SIG-M5 treated with dmso at 0.1 percent for 504 hours (cell line): ENCODE measurements at regions not wholly inside any gene's neighbourhood (a gene's known extent, or its start where the extent isn't known, plus 50 kb on each side); places are given as distances from the start of the nearest gene placed in this dataset.

Experiments
- DNase-seq: peaks from one replicate; lab custom pipeline; 2025; ENCODE audit not compliant: unreplicated experiment; lab: John Stamatoyannopoulos, UW

DNA sequence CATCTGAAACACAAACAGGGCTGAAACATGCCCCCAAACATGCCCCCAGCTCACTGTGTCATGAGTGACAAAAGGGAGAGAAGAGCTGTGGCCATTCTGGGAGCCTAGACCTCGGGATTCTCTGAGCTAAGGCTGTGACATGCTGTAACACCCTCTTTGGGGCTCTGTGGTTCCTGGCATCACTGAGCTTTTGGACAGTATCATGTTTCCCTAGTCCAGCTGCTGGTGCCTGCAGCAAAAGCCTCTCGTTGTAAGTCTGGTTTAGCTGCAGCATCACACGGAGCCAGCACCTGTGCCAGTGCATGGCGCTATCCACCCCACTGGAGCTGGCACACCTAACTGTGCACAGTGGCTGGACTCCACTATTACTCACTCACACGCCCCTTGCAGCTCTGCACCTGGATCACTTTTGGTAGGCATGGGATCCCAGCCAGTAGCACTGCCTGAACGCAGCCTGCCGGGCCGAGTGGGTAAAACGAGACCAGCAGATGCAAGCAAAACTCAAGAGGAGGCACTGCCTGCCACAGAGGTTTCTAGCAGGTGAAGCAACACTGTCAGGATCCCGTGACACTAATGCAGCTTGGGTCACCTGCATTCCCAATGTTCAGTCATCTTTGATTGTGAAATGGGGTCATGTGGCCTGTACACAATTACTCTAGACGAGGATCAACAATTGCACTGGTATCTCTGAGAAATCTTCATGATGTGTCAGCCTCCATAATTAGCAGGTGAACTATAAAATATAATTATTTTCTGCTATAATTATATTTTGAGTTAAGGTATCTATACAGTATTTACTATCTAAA lies 547.2 kb downstream of the ZNF804A start:
- DNase-seq, result no peak

DNA sequence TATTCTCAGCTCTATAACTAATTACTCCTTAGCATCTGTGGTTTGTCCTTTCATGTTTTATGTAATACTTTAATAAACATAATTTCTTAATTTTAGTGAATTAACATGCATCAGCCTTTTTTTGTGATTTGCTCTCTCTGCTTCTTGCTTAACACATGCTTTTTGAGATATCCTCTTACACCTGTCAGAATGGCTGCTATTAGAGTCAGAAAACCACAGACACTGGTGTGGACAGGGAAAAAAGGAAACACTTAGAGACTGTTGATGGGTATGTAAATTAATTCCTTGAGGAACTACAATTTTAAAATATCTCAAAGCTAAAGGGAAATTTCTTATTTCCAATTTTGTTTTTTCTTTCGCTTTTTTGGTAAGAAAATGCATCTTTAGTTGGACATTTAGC lies 549.0 kb downstream of the ZNF804A start:
- DNase-seq, result no peak

DNA sequence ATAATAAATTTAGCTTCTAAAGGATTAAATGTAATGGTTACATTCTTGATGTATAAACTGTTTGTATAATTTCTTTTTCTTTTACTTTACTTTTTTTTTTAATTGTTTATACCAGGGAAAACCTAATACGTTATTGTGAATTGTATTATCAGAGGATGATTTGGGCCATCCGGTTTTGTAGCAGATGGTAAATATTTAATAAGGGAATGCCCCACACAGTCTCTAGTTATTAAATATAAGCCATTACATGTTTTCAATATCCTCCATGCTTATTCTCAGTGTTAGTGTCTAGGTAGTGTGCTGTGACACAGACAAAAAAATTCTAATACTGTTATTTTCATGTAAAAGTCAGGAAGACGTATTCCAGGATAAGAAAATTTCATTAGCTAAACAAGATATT lies 553.9 kb downstream of the ZNF804A start:
- DNase-seq, result no peak

GRCh38 chr2:185161701-185162100 lies 563.4 kb downstream of the ZNF804A start:
- peak; percentile 14 for DNase-seq

DNA sequence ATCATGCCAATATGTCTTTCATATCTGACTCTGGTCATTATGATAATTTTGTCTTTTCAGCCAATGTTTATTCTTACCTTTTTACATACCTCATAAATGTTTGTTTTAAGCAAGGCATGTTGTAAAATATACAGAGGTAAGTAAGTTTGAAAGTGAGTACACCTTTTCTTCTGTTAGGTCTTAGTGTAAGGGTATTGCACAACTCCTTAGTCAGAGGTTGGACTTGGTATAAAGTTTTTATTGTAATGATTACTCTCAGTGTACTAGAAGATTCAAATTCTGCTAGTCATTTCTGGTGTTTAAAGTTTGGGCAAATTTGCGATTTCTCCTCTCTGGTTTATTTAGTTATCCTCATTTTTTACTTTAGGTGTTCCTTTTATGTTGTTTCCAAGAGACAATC lies 564.3 kb upstream of the FSIP2 start:
- DNase-seq, result no peak

GRCh38 chr2:185179743-185180142 lies 558.9 kb upstream of the FSIP2 start:
- DNase-seq, result no peak

DNA sequence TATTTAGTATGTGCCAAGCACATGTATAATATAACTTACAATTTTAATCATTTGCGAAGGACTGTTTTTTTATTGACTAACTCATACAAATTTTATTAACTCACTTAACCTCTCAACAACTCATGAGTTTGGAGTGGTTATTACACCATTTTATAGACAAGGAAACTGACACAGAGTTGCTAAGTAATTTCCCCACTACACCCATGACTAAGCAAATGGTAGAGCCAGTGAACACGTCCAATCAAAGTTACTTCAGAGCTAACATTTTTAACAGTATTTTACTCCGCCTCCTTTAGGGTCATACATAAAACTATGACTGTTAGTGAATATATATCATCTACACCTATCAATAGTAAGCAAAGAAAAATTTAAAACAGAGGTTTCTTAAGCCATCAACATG lies 556.7 kb upstream of the FSIP2 start:
- no peak for DNase-seq

- no peak for DNase-seq
Measured at GRCh38 chr2:185185044-185185443, 553.6 kb upstream of the FSIP2 start.

DNA sequence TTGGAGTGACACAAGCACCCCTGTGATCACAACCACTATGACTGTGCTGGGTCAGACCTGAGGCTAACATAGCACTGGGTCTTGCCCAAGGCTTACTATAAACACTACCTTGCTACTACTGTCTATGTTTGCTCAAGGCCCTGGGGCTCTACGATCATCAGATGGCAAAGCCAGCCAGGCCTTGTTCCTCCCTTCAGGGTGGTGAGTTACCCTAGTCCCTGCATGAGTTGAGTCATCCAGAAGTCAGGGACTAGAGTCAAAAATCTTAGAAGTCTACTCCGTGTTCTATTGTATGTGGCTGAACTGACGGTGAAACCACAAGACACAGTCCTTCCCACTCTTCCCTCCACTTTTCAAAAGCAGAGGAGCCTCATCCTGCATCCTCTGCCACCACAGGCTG lies 551.2 kb upstream of the FSIP2 start:
- DNase-seq, result no peak

GRCh38 chr2:185188656-185189055 lies 549.9 kb upstream of the FSIP2 start:
- DNase-seq, result no peak

GRCh38 chr2:185201063-185201462 lies 537.5 kb upstream of the FSIP2 start:
- DNase-seq, result no peak

- DNase-seq, result no peak
Measured at GRCh38 chr2:185202381-185202780, 536.2 kb upstream of the FSIP2 start.

- no peak for DNase-seq
Measured at GRCh38 chr2:185202945-185203528, 535.6 kb upstream of the FSIP2 start.

GRCh38 chr2:185208261-185208660 lies 530.3 kb upstream of the FSIP2 start:
- DNase-seq, result peak; percentile 39

GRCh38 chr2:185215497-185215896 lies 523.1 kb upstream of the FSIP2 start:
- no peak for DNase-seq

DNA sequence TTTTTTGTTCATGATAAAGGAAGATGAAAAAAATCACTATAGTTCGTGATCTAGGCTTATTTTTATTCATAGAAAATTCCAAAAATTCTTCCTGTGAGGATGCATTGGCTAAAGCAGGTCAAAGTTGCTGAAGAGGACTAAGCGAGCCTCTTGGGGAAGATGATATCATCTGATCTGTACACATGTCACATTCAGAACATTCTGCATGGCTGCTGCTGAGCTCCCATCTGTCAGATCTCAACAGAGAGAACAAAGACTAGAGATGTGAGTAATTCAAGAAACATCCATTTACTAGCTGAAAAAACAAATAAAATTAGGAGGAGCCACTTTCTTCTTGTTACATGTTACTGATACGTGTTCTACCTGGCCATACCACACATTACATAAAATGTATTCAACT lies 518.6 kb upstream of the FSIP2 start:
- no peak for DNase-seq

GRCh38 chr2:185222311-185222710 lies 516.3 kb upstream of the FSIP2 start:
- no peak for DNase-seq

DNA sequence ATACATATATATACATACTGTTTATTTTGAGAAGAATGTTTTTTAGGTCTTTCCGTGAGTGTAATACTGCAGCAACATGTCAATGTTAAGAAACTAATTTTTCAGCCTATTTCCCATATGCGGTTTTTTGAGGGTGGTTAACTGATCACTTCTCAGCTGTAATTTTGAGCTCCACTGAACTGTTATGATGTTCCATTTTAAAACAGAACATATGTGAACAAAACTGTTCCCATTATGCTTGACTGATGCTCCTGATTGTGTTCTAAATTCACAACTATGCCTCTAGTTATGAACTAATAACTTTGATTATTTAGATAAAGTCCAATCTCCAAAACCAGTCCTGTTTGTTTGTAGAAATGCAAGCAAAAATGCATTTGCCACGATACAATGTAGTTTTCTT lies 511.2 kb upstream of the FSIP2 start:
- no peak for DNase-seq

GRCh38 chr2:185239491-185239890 lies 499.1 kb upstream of the FSIP2 start:
- no peak for DNase-seq

- DNase-seq, result no peak
Measured at GRCh38 chr2:185240796-185241195, 497.8 kb upstream of the FSIP2 start.

DNA sequence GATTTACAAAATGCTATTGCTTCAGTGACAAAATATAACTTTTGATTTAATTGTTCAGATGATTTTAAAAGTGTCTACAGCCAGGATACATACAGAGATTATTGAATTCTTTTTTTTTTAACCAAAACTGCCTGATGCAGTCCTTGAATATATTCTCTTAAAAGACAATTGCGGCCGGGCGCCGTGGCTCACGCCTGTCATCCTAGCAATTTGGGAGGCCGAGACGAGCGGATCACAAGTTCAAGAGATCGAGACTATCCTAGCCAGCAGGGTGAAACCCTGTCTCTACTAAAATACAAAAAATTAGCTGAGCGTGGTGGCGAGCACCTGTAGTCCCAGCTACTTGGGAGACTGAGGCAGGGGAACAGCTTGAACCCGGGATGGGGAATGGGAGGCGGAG lies 497.0 kb upstream of the FSIP2 start:
- no peak for DNase-seq

GRCh38 chr2:185242462-185242861 lies 496.1 kb upstream of the FSIP2 start:
- DNase-seq, result no peak

DNA sequence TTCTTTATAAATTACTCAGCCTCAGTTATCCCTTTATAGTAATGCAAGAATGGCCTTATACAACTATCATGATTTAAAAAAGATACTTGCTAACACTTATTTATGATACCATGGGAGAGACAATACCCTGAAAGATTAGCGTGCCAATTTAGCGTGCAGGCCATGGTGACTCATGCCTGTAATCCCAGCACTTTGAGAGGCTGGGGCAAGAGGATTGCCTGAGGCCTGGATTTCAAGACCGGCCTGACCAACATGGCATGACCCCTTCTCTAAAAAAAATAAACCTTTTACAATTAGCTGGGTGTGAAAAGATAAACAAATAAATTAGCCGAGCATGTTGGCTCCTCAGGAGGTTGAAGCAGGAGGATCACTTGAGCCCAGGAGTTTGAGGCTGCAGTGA lies 493.4 kb upstream of the FSIP2 start:
- DNase-seq, result no peak
